ENCODE measurements at regions not wholly inside any gene's neighbourhood (a gene's known extent, or its start where the extent isn't known, plus 50 kb on each side); places are given as distances from the start of the nearest gene placed in this dataset.

GRCh38 chr10:121335386-121335925, 262.8 kb downstream of the FGFR2 start:
- TF ChIP-seq, protein P1, sequence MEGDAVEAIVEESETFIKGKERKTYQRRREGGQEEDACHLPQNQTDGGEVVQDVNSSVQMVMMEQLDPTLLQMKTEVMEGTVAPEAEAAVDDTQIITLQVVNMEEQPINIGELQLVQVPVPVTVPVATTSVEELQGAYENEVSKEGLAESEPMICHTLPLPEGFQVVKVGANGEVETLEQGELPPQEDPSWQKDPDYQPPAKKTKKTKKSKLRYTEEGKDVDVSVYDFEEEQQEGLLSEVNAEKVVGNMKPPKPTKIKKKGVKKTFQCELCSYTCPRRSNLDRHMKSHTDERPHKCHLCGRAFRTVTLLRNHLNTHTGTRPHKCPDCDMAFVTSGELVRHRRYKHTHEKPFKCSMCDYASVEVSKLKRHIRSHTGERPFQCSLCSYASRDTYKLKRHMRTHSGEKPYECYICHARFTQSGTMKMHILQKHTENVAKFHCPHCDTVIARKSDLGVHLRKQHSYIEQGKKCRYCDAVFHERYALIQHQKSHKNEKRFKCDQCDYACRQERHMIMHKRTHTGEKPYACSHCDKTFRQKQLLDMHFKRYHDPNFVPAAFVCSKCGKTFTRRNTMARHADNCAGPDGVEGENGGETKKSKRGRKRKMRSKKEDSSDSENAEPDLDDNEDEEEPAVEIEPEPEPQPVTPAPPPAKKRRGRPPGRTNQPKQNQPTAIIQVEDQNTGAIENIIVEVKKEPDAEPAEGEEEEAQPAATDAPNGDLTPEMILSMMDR (IDR thresholded peaks at IDR 0.05), result no peak
- no peak for TF ChIP-seq POLR2A (IDR thresholded peaks at IDR 0.05)
